HG03575 (cell line): ENCODE measurements at regions not wholly inside any gene's neighbourhood (a gene's known extent, or its start where the extent isn't known, plus 50 kb on each side); places are given as distances from the start of the nearest gene placed in this dataset.
"Not testable (repeated sequence)": the region's sequence is repeated elsewhere in the genome, so short reads cannot be mapped to it uniquely, and the experiment has no call there.

Experiments
- ATAC-seq: cut with Tn5 transposase; IDR thresholded peaks from one replicate; pipeline ENCODE4 v1.9.1; 2021; ENCODE audit not compliant: unreplicated experiment, insufficient number of reproducible peaks, low FRiP score; ENCODE audit errors: extremely low read depth

GRCh38 chr13:76684336-76684735 lies 201.9 kb downstream of the KCTD12 start:
- ATAC-seq: no peak

- no peak for ATAC-seq
Observed at GRCh38 chr13:76683854-76684253, 202.4 kb downstream of the KCTD12 start.

DNA sequence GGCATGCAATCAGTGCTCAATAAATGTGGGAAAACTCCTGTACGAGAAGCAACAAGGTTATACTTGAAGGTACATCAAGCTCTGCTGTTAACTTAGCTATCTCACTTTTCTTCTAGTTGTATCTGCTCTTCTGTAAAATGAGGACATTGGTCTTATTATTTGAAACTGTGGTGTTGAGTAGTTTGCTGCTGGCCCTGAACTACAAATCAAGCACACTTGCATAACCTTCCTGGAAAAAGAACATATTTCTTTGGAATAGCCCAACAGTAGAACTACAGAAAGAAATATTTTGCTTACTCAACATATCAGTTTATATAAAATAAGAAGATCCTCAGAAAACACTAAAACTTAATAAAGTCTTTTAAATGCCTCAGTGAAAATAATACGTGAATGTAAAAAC lies 203.0 kb downstream of the KCTD12 start:
- ATAC-seq: no peak

DNA sequence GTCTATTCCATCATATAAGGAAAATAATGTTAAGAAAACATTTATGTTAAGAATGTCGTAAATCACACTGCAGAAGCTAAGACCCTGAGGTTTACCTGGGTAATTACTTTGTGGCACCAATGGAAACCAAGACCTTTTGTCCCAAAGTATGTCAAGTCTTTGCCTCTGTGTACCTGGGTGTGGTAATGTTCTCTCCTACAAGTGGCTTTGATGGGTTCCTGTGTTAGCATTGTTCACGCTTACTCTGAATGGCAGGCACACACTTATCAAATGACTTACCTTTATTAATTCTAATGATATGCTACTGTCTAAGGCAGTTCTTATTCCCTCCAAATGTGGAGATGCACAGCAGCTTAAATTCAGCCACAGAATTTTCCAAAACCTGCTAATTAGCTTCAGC lies 206.1 kb downstream of the KCTD12 start:
- ATAC-seq: no peak

GRCh38 chr13:76677043-76677442 lies 209.2 kb downstream of the KCTD12 start:
- no peak for ATAC-seq

DNA sequence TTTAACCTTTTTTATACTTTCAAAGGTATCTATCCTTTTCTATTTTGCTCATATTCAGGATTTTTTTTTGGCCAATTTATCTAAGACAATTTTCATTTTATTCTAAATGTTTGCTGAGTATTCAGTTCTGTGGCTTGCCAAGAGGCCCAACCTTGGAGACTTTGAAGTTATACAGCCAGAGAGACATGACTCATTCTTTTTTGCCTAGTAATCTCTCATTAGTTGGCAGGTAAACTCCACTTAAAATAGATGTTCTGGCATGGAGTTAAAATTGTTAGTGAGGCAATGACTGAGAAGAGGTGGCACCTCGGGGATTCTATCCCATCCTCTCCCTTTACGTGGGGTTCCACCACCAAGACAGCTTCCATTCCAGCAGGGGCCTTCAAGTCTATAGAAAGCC lies 213.8 kb downstream of the KCTD12 start:
- no peak for ATAC-seq

DNA sequence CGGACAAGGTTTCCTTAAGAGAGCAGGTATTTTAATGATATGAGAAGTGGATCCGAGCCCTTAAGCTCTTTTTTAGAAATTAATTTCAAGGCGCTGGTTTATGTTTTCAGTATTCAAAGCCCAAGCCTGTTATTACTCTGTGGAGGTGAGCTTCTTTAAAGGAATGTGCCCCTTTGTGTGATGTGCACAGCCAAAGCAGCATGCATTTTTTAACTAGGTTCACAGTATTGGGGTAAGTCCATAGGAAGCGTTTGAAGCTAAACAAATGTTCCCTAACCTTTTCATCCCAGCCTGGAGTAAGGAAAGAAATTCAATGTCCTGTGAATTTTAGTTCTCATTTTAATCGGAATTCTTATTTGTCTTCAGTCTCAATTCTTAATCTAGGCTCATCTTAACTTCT lies 217.5 kb downstream of the KCTD12 start:
- ATAC-seq: no peak

- no peak for ATAC-seq
Observed at GRCh38 chr13:76668141-76668540, 218.1 kb downstream of the KCTD12 start.

DNA sequence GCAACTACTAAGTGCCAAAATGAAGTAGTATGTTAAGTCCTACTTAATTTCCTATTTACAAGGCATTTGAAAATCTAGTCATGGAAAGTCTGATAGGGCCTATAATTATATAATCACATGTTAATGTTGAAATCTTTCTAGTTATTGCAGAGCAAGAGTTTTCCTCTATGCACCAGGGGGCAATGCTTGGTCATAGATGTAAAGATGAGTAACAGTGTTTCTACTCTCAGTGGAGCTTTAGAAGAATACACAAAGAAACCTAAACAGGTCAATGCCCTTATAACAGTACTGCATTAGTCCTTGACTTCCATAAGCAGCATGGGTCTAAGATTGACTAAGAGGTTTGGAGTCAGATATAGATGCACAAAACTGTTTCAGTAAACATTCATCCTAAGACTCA lies 218.7 kb downstream of the KCTD12 start:
- no peak for ATAC-seq

- no peak for ATAC-seq
Observed at GRCh38 chr13:76663592-76664335, 222.4 kb downstream of the KCTD12 start.

GRCh38 chr13:76659074-76659473 lies 227.1 kb downstream of the KCTD12 start:
- ATAC-seq: not testable (repeated sequence)

DNA sequence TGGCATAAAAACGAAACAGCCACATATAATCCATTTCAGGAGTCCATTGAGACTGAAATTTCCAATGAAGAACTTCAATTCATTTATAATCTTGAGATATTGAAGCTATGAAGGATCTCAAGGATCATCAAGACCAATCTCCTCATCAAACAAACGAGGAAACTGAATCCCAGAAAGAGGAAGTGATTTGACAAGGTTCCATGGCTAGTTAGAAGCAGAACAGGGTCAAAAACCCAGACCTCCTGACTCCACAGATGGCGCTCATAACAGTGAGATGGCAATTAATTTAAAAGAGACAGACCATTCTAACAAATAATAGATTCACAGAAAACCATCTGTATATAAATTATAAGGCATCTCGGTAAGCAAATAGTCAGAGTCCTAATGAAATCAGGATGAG lies 229.7 kb downstream of the KCTD12 start:
- no peak for ATAC-seq

GRCh38 chr13:76656056-76656455 lies 230.1 kb downstream of the KCTD12 start:
- no peak for ATAC-seq

- no peak for ATAC-seq
Observed at GRCh38 chr13:76654263-76654662, 231.9 kb downstream of the KCTD12 start.

DNA sequence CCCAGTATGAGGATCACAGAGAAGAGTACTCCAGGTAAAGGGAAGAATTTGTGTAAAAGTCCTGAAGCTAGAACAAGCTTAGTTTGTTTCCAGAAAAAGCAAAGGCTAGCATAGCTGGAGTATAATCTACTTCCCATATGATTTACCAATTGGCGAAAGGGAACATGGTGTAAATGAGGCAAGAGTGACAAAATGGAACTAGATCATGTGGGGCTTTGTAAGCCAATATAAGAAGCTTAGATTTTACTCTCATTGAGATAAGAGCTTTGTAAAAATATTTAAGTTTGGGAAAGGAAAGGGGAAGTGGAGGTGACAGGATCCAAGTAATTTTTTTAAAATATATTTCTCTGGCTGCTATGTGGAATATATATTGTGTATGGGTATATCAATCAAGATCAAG lies 234.9 kb downstream of the KCTD12 start:
- ATAC-seq: no peak

- ATAC-seq: no peak
Observed at GRCh38 chr13:76647550-76647949, 238.7 kb downstream of the KCTD12 start.

- ATAC-seq: no peak
Observed at GRCh38 chr13:76646946-76647345, 239.3 kb downstream of the KCTD12 start.

- no peak for ATAC-seq
Observed at GRCh38 chr13:76645632-76646031, 240.6 kb downstream of the KCTD12 start.

GRCh38 chr13:76644906-76645305 lies 241.3 kb downstream of the KCTD12 start:
- no peak for ATAC-seq

GRCh38 chr13:76643596-76643995 lies 242.6 kb downstream of the KCTD12 start:
- no peak for ATAC-seq

DNA sequence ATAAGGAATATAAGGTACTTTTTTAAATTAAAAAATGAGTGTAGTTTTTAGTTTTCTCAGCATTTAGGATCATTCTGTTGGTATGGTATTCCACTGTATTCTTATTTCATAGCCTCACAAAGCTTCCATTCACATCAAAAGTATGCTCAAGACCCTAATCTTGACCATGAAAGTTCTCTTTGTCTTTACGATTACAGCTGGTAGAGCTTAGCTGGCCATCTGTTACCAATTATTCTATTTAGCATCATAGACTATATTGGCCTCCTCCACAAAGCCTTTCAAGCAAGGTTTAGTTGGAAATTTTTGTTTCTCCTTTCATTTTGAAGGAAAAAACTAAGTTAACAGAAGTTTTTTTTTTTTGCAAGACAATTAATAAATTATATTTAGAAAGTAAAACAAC lies 245.1 kb downstream of the KCTD12 start:
- ATAC-seq: no peak
